Small intestine (tissue), 7 donors: ENCODE measurements at regions not wholly inside any gene's neighbourhood (a gene's known extent, or its start where the extent isn't known, plus 50 kb on each side); places are given as distances from the start of the nearest gene placed in this dataset.
"Not testable (repeated sequence)": the region's sequence is repeated elsewhere in the genome, so short reads cannot be mapped to it uniquely, and the experiment has no call there.

ENCODE experiments used
- DNase-seq, 2 donors: peaks; one replicate each; pipeline versions ENCODE4 v3.0.0 to v3.0.0-alpha.2; 2013
- FAIRE-seq: peaks from 2 replicates; lab custom pipeline; 2012; peaks lifted over from hg19 to GRCh38; lab: Jason Lieb, UNC
- H3K27ac ChIP-seq, 3 donors: one replicate each; pipeline ENCODE4 v1.5.1; 2013; ENCODE audit warnings: low read length in 2 of 3, mild to moderate bottlenecking in 2 of 3, control low read depth in 1 of 3, inconsistent platforms in 1 of 3, low read depth in 1 of 3, moderate library complexity in 1 of 3
- H3K27me3 ChIP-seq, 3 donors: one replicate each; pipeline ENCODE4 v1.6.1; 2013; ENCODE audit warnings: low read length in 3 of 3, inconsistent platforms in 1 of 3; ENCODE audit not compliant: control insufficient read depth in 3 of 3, insufficient read depth in 3 of 3
- H3K36me3 ChIP-seq, 3 donors: one replicate each; pipeline ENCODE4 v1.6.1; 2013; ENCODE audit warnings: low read length in 3 of 3, inconsistent platforms in 1 of 3, low read depth in 1 of 3, mild to moderate bottlenecking in 1 of 3, moderate library complexity in 1 of 3; ENCODE audit not compliant: control insufficient read depth in 3 of 3, insufficient read depth in 2 of 3
- H3K4me1 ChIP-seq, 3 donors: one replicate each; pipeline ENCODE4 v1.6.1; 2013; ENCODE audit warnings: low read length in 2 of 3, inconsistent platforms in 1 of 3, low read depth in 1 of 3, mild to moderate bottlenecking in 1 of 3, moderate library complexity in 1 of 3; ENCODE audit not compliant: control insufficient read depth in 3 of 3, insufficient read depth in 2 of 3
- H3K4me3 ChIP-seq, 3 donors: one replicate each; pipeline ENCODE4 v1.5.1; 2013; ENCODE audit warnings: low read length in 3 of 3, control low read depth in 1 of 3, inconsistent platforms in 1 of 3, low read depth in 1 of 3, mild to moderate bottlenecking in 1 of 3, moderate library complexity in 1 of 3
- H3K9me3 ChIP-seq, 2 donors: one replicate each; pipeline ENCODE4 v1.6.1; 2013; ENCODE audit warnings: low read depth in 1 of 2, low read length in 1 of 2; ENCODE audit not compliant: control insufficient read depth in 2 of 2, insufficient read depth in 1 of 2
- WGBS, 3 donors: extraction: QIAGEN DNeasy Blood & Tissue Kit; methylation state at CpG; one replicate each; pipeline ENCODE4 v1.1.7; 2013; 5-methylcytosine and 5-hydroxymethylcytosine counted together
- donor health status: healthy with polysubstance abuse.
- donor health status: control.
- donor health status: control.
- donor health status: Bipolar disorder and iron deficiency.
- donor health status: healthy.

DNA sequence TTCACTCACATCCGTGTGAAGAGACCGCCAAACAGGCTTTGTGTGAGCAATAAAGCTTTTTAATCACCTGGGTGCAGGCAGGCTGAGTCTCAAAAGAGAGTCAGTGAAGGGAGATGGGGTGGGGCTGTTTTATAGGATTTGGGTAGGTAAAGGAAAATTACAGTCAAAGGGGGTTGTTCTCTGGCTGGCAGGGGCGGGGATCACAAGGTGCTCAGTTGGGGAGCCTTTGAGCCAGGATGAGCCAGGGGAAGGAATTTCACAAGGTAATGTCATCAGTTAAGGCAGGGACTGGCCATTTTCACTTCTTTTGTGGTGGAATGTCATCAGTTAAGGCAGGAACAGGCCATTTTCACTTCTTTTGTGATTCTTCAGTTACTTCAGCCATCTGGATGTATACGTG lies 210.3 kb upstream of the ELL2 start:
- not testable (repeated sequence) for H3K27ac ChIP-seq, FAIRE-seq, H3K4me3 ChIP-seq, DNase-seq, H3K36me3 ChIP-seq, H3K27me3 ChIP-seq, H3K9me3 ChIP-seq, H3K4me1 ChIP-seq
- WGBS, 3 donors = 84 to 90% (median 88%) methylated on average over 4 of the region's 4 CpGs

DNA sequence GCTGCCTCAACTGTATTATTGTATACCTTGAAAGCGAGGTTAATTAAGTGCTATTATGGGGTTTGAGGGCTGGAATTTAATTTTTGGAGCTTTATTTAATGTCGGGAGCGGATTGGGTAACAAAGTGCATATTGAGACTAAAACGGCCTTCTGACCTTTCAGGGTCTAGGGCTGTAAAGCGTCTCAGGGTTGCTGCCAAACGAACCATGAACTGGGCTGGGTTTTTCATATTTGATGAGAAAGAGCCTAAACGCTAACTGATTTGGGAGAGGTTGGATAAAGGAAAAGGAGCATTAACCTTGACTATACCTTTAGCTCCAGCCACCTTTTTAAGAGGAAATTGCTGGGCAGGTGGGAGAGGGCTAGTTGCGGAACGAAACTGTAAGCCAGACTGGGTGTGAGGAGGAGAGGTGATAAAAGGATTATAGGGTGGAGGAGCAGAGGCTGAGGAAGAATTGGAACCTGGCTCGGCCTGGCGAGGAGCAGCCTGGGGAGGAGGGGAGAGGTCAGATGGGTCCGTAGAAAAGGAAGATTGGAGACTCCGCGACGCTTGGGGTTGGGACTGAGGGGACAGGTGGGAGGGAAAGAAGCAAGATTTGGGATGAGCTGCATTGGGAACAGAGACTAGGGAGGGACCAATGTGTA lies 209.0 kb upstream of the ELL2 start:
- not testable (repeated sequence) for H3K36me3 ChIP-seq, FAIRE-seq, H3K27me3 ChIP-seq, H3K4me1 ChIP-seq, H3K27ac ChIP-seq, H3K4me3 ChIP-seq, H3K9me3 ChIP-seq
- WGBS, 3 donors = 30 to 68% (median 43%) methylated on average over 15 of the region's 15 CpGs
- DNase-seq = peak in 1 of 2 donors; percentile 38

GRCh38 chr5:96168833-96169232 lies 207.2 kb upstream of the ELL2 start:
- not testable (repeated sequence) for H3K9me3 ChIP-seq, FAIRE-seq, H3K4me3 ChIP-seq, H3K27me3 ChIP-seq, H3K27ac ChIP-seq, H3K36me3 ChIP-seq, H3K4me1 ChIP-seq, DNase-seq
- 50 to 81% (median 72%) methylated on average over 8 of the region's 8 CpGs for WGBS, 3 donors

DNA sequence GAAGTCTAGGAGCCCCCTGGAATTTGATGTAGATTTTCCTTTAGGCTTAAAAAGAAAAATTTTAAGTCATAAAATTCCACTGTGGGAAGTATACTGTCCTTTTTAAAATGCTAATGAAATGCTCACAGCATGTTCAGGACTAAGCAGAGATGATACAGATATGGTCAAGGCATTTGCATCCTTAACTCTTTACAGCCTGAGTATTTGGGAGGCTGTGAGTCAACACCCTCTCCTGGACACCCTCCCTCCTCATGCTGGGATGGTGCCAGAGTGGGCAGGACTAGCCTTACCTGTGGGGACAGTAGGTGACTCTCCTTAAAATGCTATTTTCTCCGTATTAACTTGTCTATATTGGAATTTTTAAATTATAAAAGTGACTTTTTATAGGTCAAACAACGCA lies 197.4 kb upstream of the ELL2 start:
- 87 to 89% (median 87%) methylated on average over 2 of the region's 2 CpGs for WGBS, 3 donors
- H3K36me3 ChIP-seq = no peaks in the 10 kb centered on the region
- H3K27ac ChIP-seq = no peak overlapping the region
- no peak for FAIRE-seq
- H3K4me1 ChIP-seq = peaks cover 0 to 4% (median 0%) of the 10 kb centered on the region in 3 donors
- no peak for DNase-seq
- H3K27me3 ChIP-seq = no peaks in the 10 kb centered on the region
- no peaks in the 10 kb centered on the region for H3K9me3 ChIP-seq
- no peak overlapping the region for H3K4me3 ChIP-seq

DNA sequence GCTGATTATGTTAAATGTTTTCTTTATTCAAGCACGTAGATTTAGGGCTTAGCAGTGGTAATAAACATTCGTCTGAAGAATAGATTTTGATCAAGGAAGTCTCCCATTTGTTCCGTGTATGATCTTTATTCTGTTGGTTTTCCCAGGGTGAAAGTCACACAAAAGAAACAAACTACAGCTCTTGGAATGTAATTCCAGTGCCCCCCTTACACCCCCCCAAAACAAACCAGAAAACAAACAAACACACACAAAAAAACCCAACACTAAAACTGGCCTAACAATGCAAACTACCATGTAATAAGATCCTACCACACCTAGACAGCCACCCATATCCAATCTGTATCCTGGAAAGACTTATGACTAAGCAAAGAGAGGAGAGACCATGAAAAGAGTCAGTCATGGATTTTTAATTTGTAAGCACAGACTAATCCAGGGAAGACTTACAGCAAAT lies 196.2 kb upstream of the ELL2 start:
- peak overlapping the region in 1 of 3 donors; percentile 49 for H3K27ac ChIP-seq
- no peaks in the 10 kb centered on the region for H3K9me3 ChIP-seq
- peaks cover 0 to 4% (median 0%) of the 10 kb centered on the region in 3 donors for H3K4me1 ChIP-seq
- no peaks in the 10 kb centered on the region for H3K36me3 ChIP-seq
- FAIRE-seq = no peak
- WGBS, 3 donors = 4 to 38% (median 20%) methylated on average over 3 of the region's 3 CpGs
- DNase-seq = peak; percentile 24 to 25
- no peak overlapping the region for H3K4me3 ChIP-seq
- H3K27me3 ChIP-seq = no peaks in the 10 kb centered on the region

GRCh38 chr5:96157077-96157780 lies 195.6 kb upstream of the ELL2 start:
- H3K4me1 ChIP-seq = peaks cover 0 to 4% (median 0%) of the 10 kb centered on the region in 3 donors
- WGBS, 3 donors = 11 to 41% (median 22%) methylated on average over 4 of the region's 4 CpGs
- no peaks in the 10 kb centered on the region for H3K9me3 ChIP-seq
- no peaks in the 10 kb centered on the region for H3K36me3 ChIP-seq
- no peaks in the 10 kb centered on the region for H3K27me3 ChIP-seq
- DNase-seq (peak; percentile 58 to 70), FAIRE-seq (no peak)
- H3K4me3 ChIP-seq = no peak overlapping the region
- peak overlapping the region in 1 of 3 donors; percentile 49 for H3K27ac ChIP-seq

GRCh38 chr5:96155147-96155546 lies 193.5 kb upstream of the ELL2 start:
- H3K36me3 ChIP-seq = no peaks in the 10 kb centered on the region
- H3K27ac ChIP-seq = no peak overlapping the region
- FAIRE-seq = no peak
- no peaks in the 10 kb centered on the region for H3K27me3 ChIP-seq
- 90 to 94% (median 92%) methylated on average over 2 of the region's 2 CpGs for WGBS, 3 donors
- no peaks in the 10 kb centered on the region for H3K9me3 ChIP-seq
- H3K4me3 ChIP-seq = no peak overlapping the region
- DNase-seq = no peak
- H3K4me1 ChIP-seq = peaks cover 0 to 4% (median 0%) of the 10 kb centered on the region in 3 donors

GRCh38 chr5:96151891-96152290 lies 190.2 kb upstream of the ELL2 start:
- FAIRE-seq = no peak
- no peaks in the 10 kb centered on the region for H3K9me3 ChIP-seq
- H3K4me1 ChIP-seq = no peaks in the 10 kb centered on the region
- WGBS, 3 donors = 9 to 20% (median 12%) methylated on average over 2 of the region's 2 CpGs
- no peak overlapping the region for H3K27ac ChIP-seq
- H3K27me3 ChIP-seq = no peaks in the 10 kb centered on the region
- H3K36me3 ChIP-seq = no peaks in the 10 kb centered on the region
- no peak overlapping the region for H3K4me3 ChIP-seq
- peak in 1 of 2 donors; percentile 41 for DNase-seq
